ENCODE measurements at regions not wholly inside any gene's neighbourhood (a gene's known extent, or its start where the extent isn't known, plus 50 kb on each side); places are given as distances from the start of the nearest gene placed in this dataset.
"Not testable (repeated sequence)": the region's sequence is repeated elsewhere in the genome, so short reads cannot be mapped to it uniquely, and the experiment has no call there.

GRCh38 chrX:27162496-27162895 is 300.6 kb downstream of the PPP4R3C start:
- DNase-seq (ENCODE audit: insufficient read length, low spot score) = no peak
- no peak for FAIRE-seq

- not testable (repeated sequence) for DNase-seq (ENCODE audit: insufficient read length, low spot score); FAIRE-seq
Measured at GRCh38 chrX:27156921-27157320, 306.2 kb downstream of the PPP4R3C start.

DNA sequence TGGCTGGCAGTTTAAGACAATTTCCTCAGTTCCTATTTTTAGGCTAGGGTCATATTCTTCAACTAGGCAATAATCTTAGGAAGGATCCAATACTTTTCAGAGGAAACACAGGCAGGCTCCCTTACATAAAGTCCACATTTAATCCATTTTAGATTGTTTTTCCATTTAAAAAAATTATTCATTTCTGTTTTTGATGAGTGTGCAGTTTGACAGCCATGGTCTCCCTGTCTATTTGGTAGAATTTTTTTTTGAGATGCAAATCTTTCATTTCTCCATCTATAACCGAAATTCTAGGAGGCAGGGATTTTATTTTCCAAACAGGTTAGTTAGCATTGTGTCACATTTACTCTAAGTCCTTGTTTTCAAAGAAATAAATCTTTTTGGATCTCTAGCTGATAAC is 326.8 kb downstream of the PPP4R3C start:
- DNase-seq (ENCODE audit: insufficient read length, low spot score) = no peak
- FAIRE-seq = no peak

DNA sequence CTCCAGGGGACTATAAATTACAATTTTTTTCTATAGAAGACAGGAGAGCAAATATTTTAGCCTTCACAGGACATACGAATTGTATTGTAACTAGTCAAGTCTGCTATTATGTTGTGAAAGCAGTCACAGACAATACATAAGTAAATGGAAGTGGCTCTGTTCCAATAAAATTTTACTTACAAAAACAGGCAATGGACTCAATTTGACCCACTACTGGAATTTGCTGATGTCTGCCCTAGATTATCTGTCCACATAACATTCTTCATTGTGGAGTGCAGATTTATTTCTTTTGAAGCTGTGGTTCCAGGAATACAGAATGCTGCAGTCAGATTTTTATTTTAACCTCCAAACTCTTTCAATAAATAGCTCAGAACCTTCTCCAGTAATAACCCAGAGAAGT is 330.3 kb downstream of the PPP4R3C start:
- no peak for FAIRE-seq
- DNase-seq (ENCODE audit: insufficient read length, low spot score) = peak; percentile 10

GRCh38 chrX:27087176-27087575 is 376.0 kb downstream of the PPP4R3C start:
- not testable (repeated sequence) for FAIRE-seq

DNA sequence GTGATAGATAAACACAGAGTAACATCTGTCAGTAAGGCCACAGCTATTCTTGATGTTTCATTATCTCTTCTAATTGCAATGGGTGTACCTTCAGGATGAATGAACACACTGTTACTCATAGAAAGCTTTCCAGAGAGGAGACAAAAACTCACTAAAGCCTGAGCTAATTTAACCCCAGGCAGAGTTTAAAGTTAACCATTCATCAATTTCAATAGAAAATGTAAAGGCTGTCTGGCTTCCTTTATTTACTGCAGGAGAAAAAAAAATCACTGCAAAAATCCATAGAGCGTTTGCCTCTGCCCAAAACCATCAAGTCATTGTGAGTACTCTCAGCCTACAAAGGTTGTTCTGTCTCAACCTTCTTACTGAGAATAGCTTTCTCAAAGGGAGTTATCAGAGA is 376.9 kb downstream of the PPP4R3C start:
- DNase-seq (ENCODE audit: insufficient read length, low spot score) = no peak

More at GRCh38 chrX:27087176-27087575, 376.0 kb downstream of the PPP4R3C start:
- not testable (repeated sequence) for DNase-seq (ENCODE audit: insufficient read length, low spot score)

GRCh38 chrX:27085346-27085745 is 377.8 kb downstream of the PPP4R3C start:
- FAIRE-seq = no peak
- no peak for DNase-seq (ENCODE audit: insufficient read length, low spot score)

More for the DNA sequence above, 376.9 kb downstream of the PPP4R3C start:
- no peak for FAIRE-seq

GRCh38 chrX:27078371-27078770 is 384.8 kb downstream of the PPP4R3C start:
- FAIRE-seq = no peak
- no peak for DNase-seq (ENCODE audit: insufficient read length, low spot score)

DNA sequence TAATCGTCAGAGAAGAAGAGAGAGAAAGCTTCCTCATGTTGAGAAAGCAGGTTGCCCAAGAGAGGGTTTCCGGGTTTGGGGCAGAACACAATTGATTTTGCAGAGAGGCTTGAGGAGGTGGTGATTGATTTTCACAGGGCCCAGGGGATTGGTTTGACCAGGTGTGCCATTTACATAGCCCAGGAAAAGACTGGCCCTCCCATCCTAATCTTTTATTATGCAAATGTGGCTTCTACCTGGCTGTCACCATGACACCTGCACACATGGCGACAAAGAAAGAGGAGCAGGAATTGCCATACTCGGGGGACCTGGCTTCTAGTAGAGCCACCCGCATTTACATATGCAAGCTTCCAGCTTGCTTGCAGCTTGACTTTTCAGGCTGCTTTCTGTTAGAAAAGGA is 405.3 kb downstream of the PPP4R3C start:
- DNase-seq (ENCODE audit: insufficient read length, low spot score) (no peak), FAIRE-seq (no peak)

- DNase-seq (ENCODE audit: insufficient read length, low spot score) (no peak), FAIRE-seq (no peak)
Measured at GRCh38 chrX:27039332-27039731, 423.8 kb downstream of the PPP4R3C start.

DNA sequence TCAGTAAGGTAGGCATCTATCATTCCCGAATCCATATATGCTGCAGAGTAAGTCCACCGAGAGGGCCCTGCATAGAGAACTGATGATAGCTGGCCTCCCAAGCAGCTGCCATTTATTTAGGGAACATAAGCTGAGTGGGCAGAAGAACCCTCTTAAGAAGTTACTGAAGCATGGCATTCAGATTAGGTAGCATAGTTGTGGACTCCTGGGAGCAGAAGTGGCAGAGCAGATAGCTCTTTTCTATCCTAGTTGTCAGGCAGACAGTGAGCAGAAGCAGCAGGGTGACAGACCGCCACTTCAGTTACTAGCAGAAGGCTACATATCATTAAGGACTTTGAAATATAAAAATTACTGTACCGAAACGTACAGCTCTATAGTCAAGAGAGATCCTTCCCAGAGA is 454.7 kb downstream of the PPP4R3C start:
- FAIRE-seq = no peak
- DNase-seq (ENCODE audit: insufficient read length, low spot score) = no peak

DNA sequence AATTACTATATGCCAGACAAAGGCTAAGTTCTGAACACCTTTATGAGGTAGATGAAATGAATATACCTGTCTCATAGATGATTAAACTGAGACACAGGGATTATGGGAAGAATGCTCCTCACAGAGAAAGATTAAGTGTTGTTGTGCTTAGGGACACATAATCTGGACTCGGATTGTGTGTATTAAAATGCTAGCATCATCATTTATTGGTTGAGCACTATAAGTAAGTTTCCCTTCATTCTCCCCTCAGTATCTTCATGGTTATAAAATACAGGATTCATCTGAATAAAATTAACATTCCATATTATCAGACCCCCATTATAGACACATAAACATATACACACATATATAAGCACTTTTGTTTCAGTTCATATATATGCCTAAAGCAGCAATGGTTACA is 463.5 kb downstream of the PPP4R3C start:
- DNase-seq (ENCODE audit: insufficient read length, low spot score) (no peak), FAIRE-seq (no peak)

GRCh38 chrX:26958261-26958660 is 504.9 kb downstream of the PPP4R3C start:
- FAIRE-seq = no peak
- DNase-seq (ENCODE audit: insufficient read length, low spot score) = no peak

GRCh38 chrX:26954029-26954428 is 509.1 kb downstream of the PPP4R3C start:
- DNase-seq (ENCODE audit: insufficient read length, low spot score) (no peak), FAIRE-seq (peak; percentile 86)

- FAIRE-seq (no peak), DNase-seq (ENCODE audit: insufficient read length, low spot score) (peak; percentile 26)
Measured at GRCh38 chrX:26952213-26952612, 510.9 kb downstream of the PPP4R3C start.

GRCh38 chrX:26927419-26927818 is 535.7 kb downstream of the PPP4R3C start:
- no peak for DNase-seq (ENCODE audit: insufficient read length, low spot score)
- no peak for FAIRE-seq

DNA sequence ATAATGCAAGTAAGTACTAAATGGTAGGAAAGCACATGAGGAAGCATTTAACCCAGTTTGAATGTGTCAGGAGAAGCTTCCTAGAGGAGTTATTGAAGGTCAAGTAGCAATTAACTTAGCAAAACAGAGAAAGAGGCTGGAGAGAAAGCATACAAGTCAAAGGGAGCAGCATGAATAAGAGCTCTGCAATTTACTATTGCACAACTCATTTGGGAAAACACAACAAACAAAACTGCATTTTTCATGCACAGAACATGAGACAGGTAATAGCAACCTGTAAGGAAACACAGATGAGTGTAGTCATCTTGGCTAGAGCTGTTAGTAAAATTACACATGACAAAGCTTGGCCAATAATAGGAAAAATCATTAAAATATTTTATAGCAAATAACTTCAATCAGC is 538.1 kb downstream of the PPP4R3C start:
- FAIRE-seq = peak; percentile 55

GRCh38 chrX:26922278-26922677 is 540.9 kb downstream of the PPP4R3C start:
- peak; percentile 19 for DNase-seq (ENCODE audit: insufficient read length, low spot score)
- peak; percentile 58 for FAIRE-seq

More for the DNA sequence above, 538.1 kb downstream of the PPP4R3C start:
- DNase-seq (ENCODE audit: insufficient read length, low spot score) = no peak

DNA sequence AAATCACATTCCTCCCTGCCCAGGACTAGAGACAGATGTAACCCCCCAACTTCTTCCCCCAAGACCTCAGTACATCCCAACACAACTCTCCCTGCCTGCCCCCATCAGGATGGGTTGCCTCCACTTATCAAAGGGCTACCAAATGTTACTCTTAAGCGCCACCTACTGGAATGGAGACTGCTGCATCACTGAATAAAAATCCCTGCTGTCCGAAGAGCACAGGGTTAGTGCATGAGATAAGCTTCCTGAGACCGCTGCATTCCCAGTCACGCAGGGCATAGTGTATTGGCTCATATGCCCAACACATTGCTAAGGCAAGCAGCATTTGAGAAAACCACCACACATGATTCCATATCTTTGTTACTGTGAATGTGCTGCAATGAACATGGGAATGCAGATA is 544.5 kb downstream of the PPP4R3C start:
- FAIRE-seq (peak; percentile 74), DNase-seq (ENCODE audit: insufficient read length, low spot score) (no peak)

DNA sequence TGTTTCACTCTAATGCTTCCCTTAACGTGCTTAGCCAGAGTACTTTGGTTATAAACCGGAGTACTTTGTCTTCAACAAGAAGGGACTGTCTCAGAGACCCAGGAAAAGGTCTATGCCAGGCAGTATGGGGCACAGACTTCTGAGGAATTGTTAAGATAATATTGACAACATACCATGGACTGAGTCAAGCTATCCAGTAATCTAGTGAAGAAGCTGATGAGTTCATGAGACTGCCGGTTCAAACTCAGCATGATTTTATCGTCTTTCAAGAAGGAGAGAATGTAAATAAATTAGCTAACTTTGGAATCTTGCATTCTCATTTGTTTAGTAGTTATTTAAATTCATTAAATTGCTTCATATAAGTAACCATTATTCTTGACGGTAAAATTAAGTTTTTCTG is 546.1 kb downstream of the PPP4R3C start:
- FAIRE-seq (no peak), DNase-seq (ENCODE audit: insufficient read length, low spot score) (no peak)

DNA sequence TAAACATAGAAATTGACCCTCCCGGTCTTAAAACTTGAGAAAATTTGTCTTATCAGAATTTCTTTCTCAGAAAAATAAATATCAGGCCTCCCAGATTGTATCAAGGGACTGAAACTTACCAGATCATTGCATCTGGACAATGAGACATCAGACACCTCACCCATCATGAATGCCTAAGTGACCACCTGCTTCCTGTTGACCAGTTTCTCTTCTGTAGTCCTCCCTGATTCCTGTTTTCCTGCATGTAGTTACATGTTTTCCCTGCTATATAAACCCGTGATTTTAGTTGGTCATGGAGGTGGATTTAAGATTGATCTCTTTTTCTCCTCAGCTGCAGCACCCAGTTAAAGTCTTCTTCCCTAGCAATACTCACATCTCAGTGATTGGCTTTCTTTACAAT is 548.1 kb downstream of the PPP4R3C start:
- no peak for DNase-seq (ENCODE audit: insufficient read length, low spot score)
- peak; percentile 72 for FAIRE-seq

- no peak for FAIRE-seq
- DNase-seq (ENCODE audit: insufficient read length, low spot score) = no peak
Measured at GRCh38 chrX:26914232-26914631, 548.9 kb downstream of the PPP4R3C start.

GRCh38 chrX:26911785-26912184 is 551.4 kb downstream of the PPP4R3C start:
- DNase-seq (ENCODE audit: insufficient read length, low spot score); FAIRE-seq: not testable (repeated sequence)
